ENCODE measurements at regions not wholly inside any gene's neighbourhood (a gene's known extent, or its start where the extent isn't known, plus 50 kb on each side); places are given as distances from the start of the nearest gene placed in this dataset.

- TF ChIP-seq RNF2 (IDR thresholded peaks at IDR 0.05; ENCODE audit: borderline replicate concordance, low read depth, low read length, missing control alignments, poor library complexity, severe bottlenecking) = no peak
- no peak for TF ChIP-seq CBX8 (IDR thresholded peaks at IDR 0.05; ENCODE audit: borderline replicate concordance, low read depth, low read length)
- TF ChIP-seq SUZ12 (IDR thresholded peaks at IDR 0.05; ENCODE audit: low read length) = no peak
- no peak for TF ChIP-seq POLR2AphosphoS5 (IDR thresholded peaks at IDR 0.05; ENCODE audit: low read depth, low read length)
- TF ChIP-seq TAF7 (optimal IDR thresholded peaks at IDR 0.05; ENCODE audit: borderline replicate concordance, low read depth, low read length) = no peak
Measured at GRCh38 chr13:99876651-99877050, 94.9 kb downstream of the ZIC5 start (continued).

Measured in H1 (cell line).